NT2/D1 (cell line): ENCODE measurements at regions not wholly inside any gene's neighbourhood (a gene's known extent, or its start where the extent isn't known, plus 50 kb on each side); places are given as distances from the start of the nearest gene placed in this dataset.
A peak's percentile ranks its signal among the peaks of the same experiment; 100 is the strongest.

Source experiments
- DNase-seq: peaks from one replicate; pipeline ENCODE4 v3.0.0-alpha.2; 2011; ENCODE audit warnings: low read depth, low spot score
- H3K27me3 ChIP-seq: 2 replicates; pipeline ENCODE4 v1.6.0; 2011; ENCODE audit warnings: mild to moderate bottlenecking; ENCODE audit not compliant: insufficient read length, insufficient read depth
- H3K36me3 ChIP-seq: 2 replicates; pipeline ENCODE4 v1.6.1; 2011; ENCODE audit warnings: mild to moderate bottlenecking, low read length, mixed read lengths; ENCODE audit not compliant: insufficient read depth, insufficient read length
- H3K4me1 ChIP-seq: 2 replicates; pipeline ENCODE4 v1.5.1; 2011; ENCODE audit not compliant: insufficient read depth, insufficient read length
- H3K4me3 ChIP-seq: 2 replicates; pipeline ENCODE4 v1.5.1; 2011; ENCODE audit warnings: low read depth; ENCODE audit not compliant: insufficient read length
- H3K9ac ChIP-seq: 2 replicates; pipeline ENCODE4 v1.6.0; 2011; ENCODE audit warnings: low read depth; ENCODE audit not compliant: insufficient read length
- H3K9me3 ChIP-seq: 2 replicates; pipeline ENCODE4 v1.5.1; 2011; ENCODE audit warnings: mild to moderate bottlenecking, low read length; ENCODE audit not compliant: insufficient read depth
- SUZ12 ChIP-seq: IDR thresholded peaks from 2 replicates; pipeline ENCODE4 v1.6.1; 2011; ENCODE audit not compliant: insufficient read length, insufficient read depth; ENCODE audit errors: extremely low read depth
- YY1 ChIP-seq: IDR thresholded peaks from 2 replicates; pipeline ENCODE4 v1.6.1; 2011; ENCODE audit not compliant: insufficient read length, insufficient read depth
- ZNF274 ChIP-seq: IDR thresholded peaks from 2 replicates; pipeline ENCODE4 v1.6.1; 2011; ENCODE audit warnings: mild to moderate bottlenecking, low read depth, low read length

- no peak for DNase-seq
- peaks cover 16% of the 10 kb centered on the region; the same call in 1 of the 2 replicates for H3K9me3 ChIP-seq
- TF ChIP-seq YY1 (no peak), SUZ12 (no peak), ZNF274 (no peak)
Observed at GRCh38 chr10:60703266-60704041, 74.8 kb upstream of the CDK1 start.

GRCh38 chr10:60687679-60688078, 90.6 kb upstream of the CDK1 start:
- no peaks in the 10 kb centered on the region for H3K27me3 ChIP-seq
- no peak for DNase-seq
- no peak overlapping the region for H3K4me3 ChIP-seq
- H3K9ac ChIP-seq = no peak overlapping the region
- H3K36me3 ChIP-seq = no peaks in the 10 kb centered on the region
- H3K9me3 ChIP-seq = peaks cover 14% of the 10 kb centered on the region
- H3K4me1 ChIP-seq = no peaks in the 10 kb centered on the region
- TF ChIP-seq YY1 (no peak), ZNF274 (no peak), SUZ12 (no peak)

More at GRCh38 chr10:60703266-60704041, 74.8 kb upstream of the CDK1 start:
- no peaks in the 10 kb centered on the region for H3K27me3 ChIP-seq
- no peak overlapping the region for H3K4me3 ChIP-seq
- no peak overlapping the region for H3K9ac ChIP-seq
- no peaks in the 10 kb centered on the region for H3K4me1 ChIP-seq
- no peaks in the 10 kb centered on the region for H3K36me3 ChIP-seq

GRCh38 chr10:60684091-60684490, 94.2 kb upstream of the CDK1 start:
- Histone ChIP-seq H3K27me3 (no peaks in the 10 kb centered on the region), H3K4me3 (no peak overlapping the region), H3K36me3 (no peaks in the 10 kb centered on the region), H3K9me3 (no peaks in the 10 kb centered on the region), H3K4me1 (no peaks in the 10 kb centered on the region), H3K9ac (no peak overlapping the region)
- DNase-seq = no peak
- TF ChIP-seq YY1 (no peak), ZNF274 (no peak), SUZ12 (no peak)

- no peaks in the 10 kb centered on the region for H3K9me3 ChIP-seq
- TF ChIP-seq YY1 = no peak
- no peak overlapping the region for H3K9ac ChIP-seq
- DNase-seq = no peak
- H3K27me3 ChIP-seq = no peaks in the 10 kb centered on the region
- no peak overlapping the region for H3K4me3 ChIP-seq
- no peaks in the 10 kb centered on the region for H3K36me3 ChIP-seq
- no peaks in the 10 kb centered on the region for H3K4me1 ChIP-seq
Observed at GRCh38 chr10:60681103-60681502, 97.2 kb upstream of the CDK1 start.

- H3K4me1 ChIP-seq = no peaks in the 10 kb centered on the region
- H3K9me3 ChIP-seq = no peaks in the 10 kb centered on the region
- H3K9ac ChIP-seq = no peak overlapping the region
- no peak for DNase-seq
- no peaks in the 10 kb centered on the region for H3K27me3 ChIP-seq
- H3K36me3 ChIP-seq = no peaks in the 10 kb centered on the region
- TF ChIP-seq ZNF274 (no peak), YY1 (no peak), SUZ12 (no peak)
- no peak overlapping the region for H3K4me3 ChIP-seq
Observed at GRCh38 chr10:60679388-60679990, 98.8 kb upstream of the CDK1 start.

- TF ChIP-seq ZNF274 (no peak), YY1 (no peak), SUZ12 (no peak)
- Histone ChIP-seq H3K9ac (no peak overlapping the region), H3K9me3 (no peaks in the 10 kb centered on the region), H3K27me3 (no peaks in the 10 kb centered on the region), H3K4me1 (no peaks in the 10 kb centered on the region), H3K36me3 (no peaks in the 10 kb centered on the region), H3K4me3 (no peak overlapping the region)
- no peak for DNase-seq
Observed at GRCh38 chr10:60678978-60679377, 99.3 kb upstream of the CDK1 start.

- no peak for TF ChIP-seq ZNF274
- no peak for TF ChIP-seq SUZ12
- TF ChIP-seq YY1 = no peak
- Histone ChIP-seq H3K9ac (no peak overlapping the region), H3K36me3 (no peaks in the 10 kb centered on the region), H3K27me3 (no peaks in the 10 kb centered on the region), H3K4me1 (no peaks in the 10 kb centered on the region), H3K4me3 (no peak overlapping the region), H3K9me3 (no peaks in the 10 kb centered on the region)
- DNase-seq = peak; percentile 16
Observed at GRCh38 chr10:60677531-60678129, 100.6 kb upstream of the CDK1 start.
